Neural cell (in vitro differentiated cells): ENCODE measurements at regions not wholly inside any gene's neighbourhood (a gene's known extent, or its start where the extent isn't known, plus 50 kb on each side); places are given as distances from the start of the nearest gene placed in this dataset.

Experiments used
- MXI1 ChIP-seq: fragments of 450-650 bp; conservative IDR thresholded peaks from 2 replicates; pipeline ENCODE4 v1.6.1; 2014; ENCODE audit warnings: antibody characterized with exemption, mild to moderate bottlenecking; ENCODE audit not compliant: poor library complexity, severe bottlenecking
- POLR2AphosphoS5 ChIP-seq: IDR thresholded peaks from 2 replicates; pipeline ENCODE4 v1.6.1; 2012
- SMC3 ChIP-seq: fragments of 450-650 bp; conservative IDR thresholded peaks from 2 replicates; pipeline ENCODE4 v1.6.1; 2014; ENCODE audit warnings: antibody characterized with exemption, mild to moderate bottlenecking, moderate library complexity; ENCODE audit not compliant: poor library complexity
- TF ChIP-seq, protein P1 (sequence below): fragments of 450-650 bp; IDR thresholded peaks from 2 replicates; pipeline ENCODE4 v1.5.1; 2014; ENCODE audit warnings: antibody characterized with exemption, mild to moderate bottlenecking, moderate library complexity; ENCODE audit not compliant: poor library complexity, severe bottlenecking

DNA sequence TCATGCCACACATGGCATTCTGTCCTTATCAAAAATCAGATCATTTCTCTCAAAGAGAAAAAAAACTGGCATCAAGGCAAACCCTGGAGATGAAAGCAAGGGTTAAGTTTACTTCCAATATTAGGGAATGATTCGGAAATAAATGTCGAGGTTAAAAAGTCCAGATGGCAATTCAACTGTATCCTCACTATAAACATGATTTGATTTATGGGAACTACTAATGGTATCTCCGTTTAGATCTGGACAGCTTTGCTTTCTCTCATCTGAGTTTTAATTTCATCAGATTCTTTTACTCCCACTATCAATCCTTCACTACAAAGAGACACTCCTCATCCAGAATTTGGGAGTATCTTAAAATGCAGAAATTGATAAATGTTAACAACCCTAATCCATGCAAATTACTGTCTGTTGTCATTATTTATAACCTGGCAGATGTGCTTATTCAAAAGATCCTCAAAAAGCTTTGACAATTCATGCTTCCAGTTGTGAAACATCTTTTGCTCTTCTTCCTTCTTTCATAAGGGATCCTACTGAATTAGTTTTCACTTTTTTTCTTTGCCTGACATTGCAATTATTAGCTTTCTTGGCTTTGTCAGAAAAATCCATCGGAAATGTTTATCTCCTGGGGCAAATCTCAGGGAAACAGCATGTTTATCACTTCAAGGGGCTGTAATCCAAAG, 903.2 kb downstream of the MCTP2 start:
- TF ChIP-seq POLR2AphosphoS5 = no peak
- TF ChIP-seq, protein P1, sequence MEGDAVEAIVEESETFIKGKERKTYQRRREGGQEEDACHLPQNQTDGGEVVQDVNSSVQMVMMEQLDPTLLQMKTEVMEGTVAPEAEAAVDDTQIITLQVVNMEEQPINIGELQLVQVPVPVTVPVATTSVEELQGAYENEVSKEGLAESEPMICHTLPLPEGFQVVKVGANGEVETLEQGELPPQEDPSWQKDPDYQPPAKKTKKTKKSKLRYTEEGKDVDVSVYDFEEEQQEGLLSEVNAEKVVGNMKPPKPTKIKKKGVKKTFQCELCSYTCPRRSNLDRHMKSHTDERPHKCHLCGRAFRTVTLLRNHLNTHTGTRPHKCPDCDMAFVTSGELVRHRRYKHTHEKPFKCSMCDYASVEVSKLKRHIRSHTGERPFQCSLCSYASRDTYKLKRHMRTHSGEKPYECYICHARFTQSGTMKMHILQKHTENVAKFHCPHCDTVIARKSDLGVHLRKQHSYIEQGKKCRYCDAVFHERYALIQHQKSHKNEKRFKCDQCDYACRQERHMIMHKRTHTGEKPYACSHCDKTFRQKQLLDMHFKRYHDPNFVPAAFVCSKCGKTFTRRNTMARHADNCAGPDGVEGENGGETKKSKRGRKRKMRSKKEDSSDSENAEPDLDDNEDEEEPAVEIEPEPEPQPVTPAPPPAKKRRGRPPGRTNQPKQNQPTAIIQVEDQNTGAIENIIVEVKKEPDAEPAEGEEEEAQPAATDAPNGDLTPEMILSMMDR = no peak
- no peak for TF ChIP-seq MXI1
- TF ChIP-seq SMC3 = no peak
